T-helper 9 cell (primary cell): ENCODE measurements at regions not wholly inside any gene's neighbourhood (a gene's known extent, or its start where the extent isn't known, plus 50 kb on each side); places are given as distances from the start of the nearest gene placed in this dataset.

ENCODE experiments used
- DNase-seq: peaks from one replicate; pipeline ENCODE4 v3.0.0-alpha.2; 2020

- DNase-seq, result no peak
Measured at GRCh38 chr7:136168821-136169220, 191.7 kb upstream of the MTPN start.

DNA sequence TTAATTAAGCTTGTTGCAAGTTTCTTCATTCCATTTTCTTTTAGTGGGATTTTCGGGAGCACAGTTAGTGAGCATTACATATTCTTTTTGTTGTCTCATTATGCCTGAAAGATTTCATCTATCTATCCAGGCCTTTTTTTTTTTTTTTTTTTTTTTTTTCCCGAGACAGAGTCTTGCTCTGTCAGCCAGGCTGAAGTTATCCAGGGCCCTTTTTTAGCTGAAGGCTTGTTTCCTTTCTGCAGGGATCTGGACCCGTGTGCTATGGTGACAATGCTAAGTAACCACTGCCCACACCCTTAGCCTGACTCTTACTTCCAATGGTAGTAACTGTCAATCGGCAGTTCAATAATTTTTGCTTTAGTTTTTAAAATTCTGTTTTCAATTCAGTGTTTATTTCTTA, 190.8 kb upstream of the MTPN start:
- DNase-seq, result no peak

DNA sequence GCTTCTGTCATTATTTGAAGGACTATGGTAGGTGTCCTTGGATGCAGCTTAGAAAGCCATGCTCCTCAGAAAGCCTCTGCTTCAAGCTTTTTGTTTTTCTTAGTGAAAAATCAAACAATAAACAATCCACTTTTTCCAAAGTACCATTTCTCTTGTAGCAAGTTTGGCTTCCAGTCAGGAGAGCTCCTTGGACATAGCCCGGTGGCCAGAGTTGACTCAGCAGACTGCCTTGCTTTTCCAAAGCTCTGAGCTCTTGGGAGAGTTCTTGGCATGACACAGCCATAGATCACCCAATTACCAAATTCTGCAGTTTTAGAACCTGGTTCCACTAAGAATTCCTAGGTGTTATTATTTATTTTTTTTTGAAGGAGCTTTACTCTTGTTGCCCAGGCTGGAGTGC, 189.4 kb upstream of the MTPN start:
- no peak for DNase-seq

DNA sequence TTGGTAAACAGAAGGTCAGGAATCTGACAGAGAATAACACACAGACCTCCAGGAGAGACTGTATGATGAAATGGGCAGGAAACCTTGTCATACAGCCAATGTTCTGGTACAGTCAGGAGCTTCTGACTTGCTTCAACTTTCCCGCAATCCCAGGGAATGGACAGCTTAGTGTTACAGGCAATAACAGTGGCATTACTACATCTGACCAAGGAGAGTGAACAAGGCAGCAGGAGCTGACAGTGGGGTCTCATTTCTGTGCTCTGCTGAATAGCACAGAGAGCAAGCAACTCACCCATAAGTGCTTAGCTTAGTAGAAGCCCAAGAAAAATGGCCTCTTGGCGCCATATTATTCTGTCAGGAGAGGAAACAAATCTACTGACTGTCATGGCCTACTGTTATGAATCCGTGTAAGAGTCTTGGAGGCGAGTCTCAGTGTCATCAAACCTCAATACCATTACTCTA, 186.2 kb upstream of the MTPN start:
- DNase-seq, result no peak

GRCh38 chr7:136150311-136150710, 173.2 kb upstream of the MTPN start:
- no peak for DNase-seq

DNA sequence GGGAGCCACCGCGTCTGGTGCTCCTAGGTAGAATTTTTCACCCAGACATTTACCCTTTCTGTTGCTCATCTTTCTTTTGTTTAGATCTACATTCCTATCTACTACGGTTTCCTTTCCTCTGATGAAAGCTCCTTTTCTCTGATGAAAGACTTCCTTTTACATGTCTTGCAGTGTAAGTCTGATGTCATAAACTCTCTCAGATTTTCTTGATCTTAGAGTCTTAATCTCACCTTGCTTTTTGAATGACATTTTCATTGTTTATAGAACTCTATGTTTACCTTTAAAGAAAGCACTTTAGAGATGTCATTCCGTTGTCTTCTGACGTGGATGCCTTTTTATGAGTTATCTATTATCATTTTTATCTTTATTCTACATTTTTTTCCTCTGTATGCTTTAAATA, 171.8 kb upstream of the MTPN start:
- DNase-seq, result no peak

DNA sequence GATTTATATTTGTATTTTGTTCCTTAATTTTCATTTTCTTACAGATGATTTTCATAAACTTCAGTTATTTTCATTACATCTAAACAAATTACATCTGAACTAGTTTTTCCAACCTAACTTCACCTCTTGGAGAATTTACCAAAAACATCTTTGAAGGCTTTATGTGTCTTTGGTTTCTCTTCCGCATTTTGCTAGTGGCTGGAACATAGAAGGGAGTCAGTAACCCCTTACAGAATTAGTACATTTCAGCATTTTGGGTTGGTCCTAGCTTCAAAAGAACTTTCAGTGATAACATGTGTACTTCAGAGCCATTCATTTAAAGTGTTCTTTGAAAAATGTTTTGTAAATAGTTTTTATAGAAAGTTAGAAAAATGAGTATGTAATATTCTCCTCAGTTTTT, 169.8 kb upstream of the MTPN start:
- DNase-seq, result no peak

DNA sequence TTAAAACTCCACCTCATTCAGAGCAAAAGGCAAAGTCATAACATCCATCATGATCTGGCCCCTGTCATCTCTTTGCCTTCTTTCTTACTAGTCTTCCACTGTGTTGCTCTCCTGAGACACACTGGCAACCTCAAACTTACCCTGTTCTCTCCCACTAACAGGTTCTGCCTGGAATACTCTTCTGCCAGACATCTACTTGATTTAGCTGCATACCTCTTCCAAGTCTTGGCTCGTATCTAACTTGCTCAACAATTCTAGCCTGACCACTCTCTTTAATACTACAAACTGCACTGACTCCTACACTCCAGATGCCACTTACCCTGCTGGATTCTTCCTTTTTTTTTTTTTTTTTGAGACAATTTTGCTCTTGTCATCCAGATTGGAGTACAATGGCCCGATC, 167.0 kb upstream of the MTPN start:
- no peak for DNase-seq

DNA sequence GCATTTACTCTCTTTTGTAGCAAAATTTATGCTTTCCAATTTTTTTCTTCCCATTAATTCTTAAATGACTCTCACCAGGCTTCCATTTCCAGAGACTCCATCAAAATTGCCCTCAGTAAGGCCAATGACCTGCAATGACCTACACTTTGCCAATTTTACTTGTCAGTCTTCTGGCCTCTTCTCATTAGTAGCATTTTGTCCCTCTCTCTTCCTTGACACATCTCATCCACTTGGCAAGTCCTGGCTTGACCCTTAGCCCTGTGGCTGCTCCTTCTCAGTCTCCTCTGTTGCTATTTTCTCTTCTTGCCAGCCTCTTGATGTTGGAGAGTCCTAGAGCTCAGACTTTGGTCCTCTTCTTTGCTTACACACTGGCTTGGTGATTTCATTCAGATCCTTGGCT, 166.1 kb upstream of the MTPN start:
- no peak for DNase-seq

DNA sequence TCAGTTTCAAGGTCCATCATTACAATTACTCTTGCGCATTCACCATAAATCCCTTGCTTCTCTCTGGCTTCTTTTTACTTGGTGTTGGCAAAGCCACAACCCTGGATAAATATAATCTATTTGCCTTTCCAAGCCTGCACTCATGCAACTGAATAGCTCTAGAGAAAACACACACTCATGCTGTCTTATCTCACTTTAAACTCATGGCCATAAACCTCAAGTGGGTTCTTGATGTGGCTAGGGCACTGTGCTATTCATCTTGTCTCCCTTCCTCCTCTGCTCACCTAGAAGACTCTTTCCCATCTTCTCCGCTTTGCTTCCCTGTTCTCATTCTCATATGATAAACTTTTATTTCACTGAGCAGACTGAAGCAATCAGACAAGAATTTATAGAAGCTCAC, 165.4 kb upstream of the MTPN start:
- DNase-seq, result no peak

- DNase-seq, result no peak
Measured at GRCh38 chr7:136140469-136140868, 163.3 kb upstream of the MTPN start.

DNA sequence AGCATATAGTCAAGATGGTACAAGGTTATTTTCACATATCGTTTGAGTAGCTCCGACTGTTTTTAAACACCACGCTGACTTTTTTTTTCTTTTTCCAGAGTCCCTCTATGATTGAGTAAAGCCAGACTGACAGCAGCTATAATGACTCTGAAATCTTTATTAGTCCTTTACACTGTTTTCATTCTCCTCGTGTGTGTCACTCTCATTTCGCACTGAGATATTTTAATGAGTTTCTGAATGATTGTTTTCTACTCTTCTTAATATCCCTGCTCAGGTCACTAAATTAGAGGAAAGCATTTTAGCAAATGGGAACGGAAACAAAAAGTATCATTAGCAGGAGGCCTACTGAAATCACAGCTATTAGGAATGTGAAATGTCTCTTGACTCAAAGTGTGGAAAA, 162.3 kb upstream of the MTPN start:
- DNase-seq, result no peak

DNA sequence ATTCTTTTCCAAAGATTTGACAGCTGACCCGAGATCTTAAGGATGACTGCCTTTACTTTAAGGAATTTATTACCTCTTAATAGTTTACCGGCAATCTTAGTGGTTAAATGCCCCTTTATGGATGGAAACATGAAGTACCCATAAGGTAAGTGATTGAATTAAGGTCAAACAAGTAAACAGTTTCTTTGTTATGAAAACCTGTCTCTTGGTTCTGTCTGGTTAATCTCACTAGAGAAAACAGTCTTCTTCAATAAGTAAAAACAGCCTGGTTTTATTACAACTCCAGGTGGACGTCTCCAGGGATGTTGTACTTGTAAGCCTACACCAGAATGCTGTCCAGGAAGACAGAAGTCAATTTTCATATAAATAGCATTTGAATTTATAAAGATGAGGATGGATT, 161.8 kb upstream of the MTPN start:
- DNase-seq, result no peak

- no peak for DNase-seq
Measured at GRCh38 chr7:136136906-136137454, 159.8 kb upstream of the MTPN start.

DNA sequence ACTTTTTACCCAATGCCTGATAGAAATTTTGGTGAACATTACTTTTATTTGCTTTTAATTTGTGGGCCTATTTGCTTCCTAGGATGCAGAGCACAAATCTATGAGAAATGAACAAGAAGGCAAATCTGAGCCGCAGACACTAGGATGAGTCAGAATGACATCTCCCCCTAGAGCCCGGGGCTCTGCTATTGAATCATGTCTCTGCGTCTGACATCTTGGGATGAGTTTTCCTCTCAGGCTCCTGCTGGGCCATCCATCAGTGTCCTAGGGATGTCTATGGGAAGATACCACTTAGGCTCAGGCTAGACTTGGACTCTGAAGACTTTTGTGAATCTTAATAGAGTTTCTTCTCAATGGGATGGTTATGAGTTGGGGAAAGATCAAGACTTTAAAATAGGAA, 157.3 kb upstream of the MTPN start:
- DNase-seq, result no peak

DNA sequence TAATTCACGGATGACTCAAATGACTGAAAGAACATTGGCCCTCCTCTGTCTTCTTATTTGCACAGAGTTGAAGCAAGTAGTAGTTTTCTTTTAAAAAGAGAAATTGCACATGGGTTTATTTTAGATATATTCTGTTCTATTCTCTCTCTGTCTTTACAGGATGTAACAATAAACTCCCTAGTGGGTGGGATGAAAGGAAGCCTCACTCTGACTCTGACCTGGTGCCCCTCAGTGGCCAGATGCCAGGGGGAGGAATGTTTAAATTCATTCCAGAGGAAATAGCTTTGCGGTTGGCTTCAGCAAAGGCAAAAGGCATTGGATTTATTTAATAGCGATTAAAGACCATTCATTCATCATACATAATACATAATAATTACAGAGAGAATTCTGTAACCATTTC, 156.4 kb upstream of the MTPN start:
- no peak for DNase-seq

DNA sequence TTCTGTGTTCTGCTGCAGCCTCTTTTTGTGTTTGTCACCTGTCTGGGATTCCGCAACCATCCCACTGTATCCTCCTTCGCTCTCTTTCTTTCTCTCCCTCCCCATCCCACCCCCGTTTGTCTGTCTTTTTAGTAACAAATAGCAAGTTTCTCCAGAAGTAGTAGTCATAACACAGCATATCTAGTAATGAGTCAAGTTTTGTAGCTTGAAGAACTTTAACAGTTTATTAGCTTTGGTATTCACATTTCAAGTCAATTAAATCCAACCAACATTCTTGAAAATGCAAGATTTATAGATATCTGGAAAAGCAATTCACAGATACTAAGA, 154.1 kb upstream of the MTPN start:
- no peak for DNase-seq

DNA sequence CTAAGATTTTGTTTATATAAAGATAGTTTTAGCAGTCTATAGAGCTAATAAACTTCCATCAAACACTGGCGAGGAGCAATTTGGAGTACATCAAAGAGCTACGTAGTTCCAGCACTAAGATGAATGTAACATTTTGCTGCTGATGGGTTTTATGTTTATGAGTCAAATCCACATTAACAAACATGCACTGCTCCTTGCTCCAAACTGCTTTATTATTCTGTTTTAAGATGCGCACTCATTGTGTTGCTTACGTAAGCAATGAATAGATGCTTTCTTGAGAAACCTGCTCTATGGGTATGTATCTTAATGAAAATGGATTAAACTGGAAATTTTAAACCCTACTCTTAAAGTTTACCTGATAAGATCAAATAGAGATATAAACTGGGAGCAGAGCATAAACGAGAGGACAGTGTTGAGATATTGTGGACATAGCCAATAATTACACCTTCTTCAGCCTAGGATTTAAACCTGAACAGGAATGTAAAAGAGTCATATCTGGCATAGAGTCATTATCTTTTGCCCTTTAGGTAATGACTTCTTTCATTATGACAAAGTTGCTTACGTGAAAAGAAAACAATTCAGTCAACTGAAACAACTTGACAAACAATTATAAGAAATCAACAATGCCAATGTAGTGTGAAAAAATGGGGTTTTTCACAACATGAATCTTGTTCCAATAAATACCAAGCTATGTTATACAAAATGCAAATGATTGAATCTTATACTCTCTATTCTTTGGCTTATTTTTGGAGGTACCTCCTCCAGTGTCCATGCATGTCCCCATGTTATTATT, 153.5 kb upstream of the MTPN start:
- no peak for DNase-seq

- DNase-seq, result no peak
Measured at GRCh38 chr7:136128050-136128449, 150.9 kb upstream of the MTPN start.

GRCh38 chr7:136123352-136123751, 146.2 kb upstream of the MTPN start:
- DNase-seq, result no peak

DNA sequence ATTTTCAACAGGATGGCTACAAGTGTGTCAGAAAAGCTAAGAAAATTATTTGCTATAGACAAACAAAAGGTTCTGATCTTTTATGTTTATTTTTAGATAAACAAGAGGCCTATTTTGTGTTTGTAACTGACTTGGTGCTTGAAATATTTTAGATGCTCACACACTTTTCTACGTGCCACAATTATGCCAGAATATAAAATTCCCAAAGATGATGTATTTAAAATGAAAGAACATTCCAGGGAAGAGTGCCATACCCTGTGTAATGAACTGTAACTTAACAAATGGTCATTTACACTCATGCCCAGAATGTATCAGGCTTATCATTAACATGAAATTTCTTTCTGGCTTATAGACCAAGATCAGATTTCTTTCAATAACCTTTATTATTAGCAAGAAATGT, 144.9 kb upstream of the MTPN start:
- no peak for DNase-seq

GRCh38 chr7:136117539-136117938, 140.4 kb upstream of the MTPN start:
- no peak for DNase-seq

GRCh38 chr7:136116186-136116585, 139.0 kb upstream of the MTPN start:
- DNase-seq, result no peak

DNA sequence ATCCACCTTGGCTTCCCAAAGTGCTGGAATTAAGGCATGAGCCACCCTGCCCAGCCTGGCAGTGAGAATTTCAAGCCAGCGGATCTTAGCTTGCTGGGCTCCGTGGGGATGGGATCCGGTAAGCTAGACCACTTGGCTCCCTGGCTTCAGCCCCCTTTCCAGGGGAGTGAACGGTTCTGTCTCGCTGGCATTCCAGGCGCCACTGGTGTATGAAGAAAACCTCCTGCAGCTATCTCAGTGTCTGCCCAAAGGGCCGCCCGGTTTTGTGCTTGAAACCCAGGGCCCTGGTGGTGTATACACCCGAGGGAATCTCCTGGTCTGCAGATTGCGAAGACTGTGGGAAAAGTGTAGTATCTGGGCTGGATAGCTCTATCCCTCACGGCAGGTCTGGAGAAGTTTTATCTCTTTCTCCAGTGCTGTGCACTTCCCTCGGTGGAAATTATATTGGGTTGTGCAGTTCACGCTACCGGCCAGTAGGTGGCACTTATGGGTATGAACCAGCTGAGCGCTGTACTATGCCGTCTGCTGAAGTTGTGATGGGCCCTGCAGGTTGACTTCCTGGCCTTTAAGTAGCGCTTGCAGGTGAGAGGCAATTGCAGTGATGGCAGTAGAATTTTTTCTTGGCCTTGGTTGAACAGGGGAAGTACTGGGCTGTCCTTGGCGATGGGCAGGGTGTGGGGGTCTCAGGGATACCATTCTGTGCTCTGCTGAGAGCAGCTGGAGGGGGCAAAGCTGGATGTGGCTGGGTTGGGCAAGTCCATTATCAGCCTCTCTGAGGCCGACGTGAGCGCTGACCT, 138.0 kb upstream of the MTPN start:
- peak; percentile 14 for DNase-seq
